ENCODE measurements at regions not wholly inside any gene's neighbourhood (a gene's known extent, or its start where the extent isn't known, plus 50 kb on each side); places are given as distances from the start of the nearest gene placed in this dataset.

DNA sequence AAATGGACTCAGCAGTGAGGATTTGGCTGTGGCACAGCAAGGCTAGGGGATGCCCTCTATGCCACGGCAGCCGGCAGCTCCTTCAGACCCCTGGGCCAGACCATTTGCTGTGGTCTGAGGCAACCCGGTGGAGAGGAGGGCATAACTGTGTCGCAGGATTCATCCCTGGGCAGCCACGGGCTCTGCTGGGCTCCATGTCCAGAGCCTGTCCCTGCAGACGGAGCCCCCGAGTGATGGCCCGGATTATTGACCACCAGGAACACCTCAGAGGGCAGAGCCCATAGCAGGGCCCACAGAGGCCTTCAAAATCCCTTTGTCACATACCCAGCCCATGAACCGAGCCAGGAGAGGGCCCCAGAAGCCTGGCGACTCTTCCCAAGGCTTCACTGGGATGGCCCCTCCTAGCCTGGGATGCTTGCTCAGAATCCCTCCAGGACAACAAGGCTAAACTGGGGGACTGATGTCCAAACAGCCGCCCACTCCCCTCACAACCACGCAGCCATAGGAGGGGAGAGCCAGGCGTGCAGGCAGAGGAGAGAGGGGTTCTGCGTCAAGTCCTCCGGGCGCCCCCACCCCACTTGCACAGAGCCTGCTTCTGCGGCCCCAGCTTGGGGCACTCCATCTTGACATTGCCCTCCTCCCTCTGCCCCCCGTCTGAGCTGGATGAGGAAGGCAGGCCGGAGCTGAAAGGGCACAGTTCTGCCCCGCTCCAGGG, 68.2 kb upstream of the AFDN start:
- intact Hi-C loops (cut with DNase I): no loop called here
- no peak for DNase-seq

- intact Hi-C loops (cut with DNase I): no loop called here
- no peak for DNase-seq
These were observed 67.5 kb upstream of the AFDN start for GRCh38 chr6:167759206-167759605.

DNA sequence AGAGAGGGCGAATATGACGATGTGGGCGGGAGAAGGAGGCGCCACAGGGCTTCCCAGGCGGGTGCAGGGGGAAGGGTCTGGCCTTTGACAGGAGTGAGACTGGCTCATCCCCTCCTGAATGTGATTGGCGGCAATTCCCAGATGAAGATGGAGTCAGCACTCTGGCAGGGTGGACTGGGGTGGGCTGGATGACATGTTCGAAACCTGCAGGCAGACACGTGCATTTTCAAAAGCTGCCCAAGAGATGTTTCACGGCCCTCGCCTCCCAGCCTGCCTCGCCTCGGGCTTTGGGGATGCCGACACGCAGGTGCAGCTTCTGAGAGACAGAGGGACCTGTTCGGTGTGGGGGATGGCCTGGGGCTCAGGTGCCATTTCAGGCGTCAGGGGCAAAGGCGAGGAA, 66.8 kb upstream of the AFDN start:
- peak in 2 of 42 donors; percentile 4 to 14 for DNase-seq
- intact Hi-C loops (cut with DNase I): no loop called here

GRCh38 chr6:167760979-167761793, 65.5 kb upstream of the AFDN start:
- intact Hi-C loops (cut with DNase I): no loop called here
- peak in 9 of 42 donors; percentile 13 to 38 (median 32) for DNase-seq

DNA sequence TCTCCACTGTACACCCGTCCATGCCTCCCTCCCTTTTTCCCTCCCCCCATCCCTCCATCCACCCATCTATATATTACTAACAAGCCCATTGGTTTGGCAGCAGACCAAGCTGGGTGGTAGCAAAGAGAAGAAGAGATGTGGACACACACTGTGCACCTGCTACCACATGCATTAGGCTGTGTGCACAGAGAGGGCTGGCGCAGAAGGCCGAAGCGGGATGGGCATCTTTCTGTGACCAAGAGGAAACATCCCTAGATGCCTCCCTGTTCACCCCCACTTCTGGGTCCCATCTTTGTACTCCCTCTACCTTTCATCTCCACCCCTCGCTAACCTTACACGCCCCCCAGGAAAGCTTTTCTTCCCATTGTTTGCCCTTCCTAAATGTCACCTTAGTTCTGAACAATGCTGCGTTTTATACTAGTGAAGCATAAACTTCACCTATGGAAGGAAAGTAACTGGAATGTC, 64.9 kb upstream of the AFDN start:
- DNase-seq: peak in 2 of 42 donors; percentile 16 to 31
- intact Hi-C loops (cut with DNase I): no loop called here

GRCh38 chr6:167762259-167762962, 64.3 kb upstream of the AFDN start:
- DNase-seq: peak in 35 of 42 donors; percentile 18 to 75 (median 55)
- intact Hi-C loops (cut with DNase I): no loop called here

GRCh38 chr6:167763056-167763944, 63.4 kb upstream of the AFDN start:
- intact Hi-C loops (cut with DNase I): no loop called here
- peak in 3 of 42 donors; percentile 20 to 42 (median 26) for DNase-seq

DNA sequence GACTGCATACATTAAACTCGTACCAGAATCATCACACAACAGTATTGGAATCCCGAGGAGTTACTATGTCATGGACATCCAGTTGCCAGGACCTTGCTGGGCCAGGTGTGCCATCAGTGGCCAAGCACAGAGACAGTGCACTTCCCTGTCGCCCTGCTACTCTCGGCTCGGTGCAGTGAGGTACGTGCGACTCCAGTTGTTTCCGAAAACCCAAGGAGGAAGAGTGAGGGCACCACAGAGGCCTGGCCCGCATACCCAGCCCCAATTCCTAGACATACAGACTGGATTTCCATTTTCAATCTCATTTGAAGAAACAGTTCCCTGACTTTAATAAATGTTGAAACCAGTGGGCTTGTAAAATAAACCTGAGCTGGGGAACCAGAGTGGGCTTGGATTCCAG, 62.5 kb upstream of the AFDN start:
- intact Hi-C loops (cut with DNase I): no loop called here
- DNase-seq: peak in 2 of 42 donors; percentile 14 to 37

GRCh38 chr6:167764713-167765479, 61.8 kb upstream of the AFDN start:
- intact Hi-C loops (cut with DNase I): no loop called here
- DNase-seq: no peak

- intact Hi-C loops (cut with DNase I): no loop called here
- DNase-seq: no peak
These were observed 59.6 kb upstream of the AFDN start for GRCh38 chr6:167766986-167767714.

DNA sequence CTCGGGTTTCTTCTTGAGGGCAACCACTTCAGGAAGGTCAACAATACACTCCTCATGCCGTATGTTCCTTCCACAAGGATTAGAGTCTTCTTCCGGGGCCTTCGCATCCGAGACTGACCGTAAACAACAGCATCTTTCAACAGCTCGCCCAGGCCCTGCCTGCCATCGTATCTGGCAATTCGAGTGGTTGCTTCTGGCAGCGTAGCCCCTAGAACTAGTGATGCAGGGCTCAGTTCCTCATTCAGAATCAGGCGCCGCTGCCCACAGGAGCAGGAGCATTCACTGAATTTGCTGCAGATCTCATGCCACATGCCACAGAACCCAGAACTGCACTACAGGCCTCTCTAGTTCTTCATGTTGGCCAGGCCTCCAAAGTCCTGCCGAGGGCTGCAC, 59.0 kb upstream of the AFDN start:
- intact Hi-C loops (cut with DNase I): no loop called here
- peak in 1 of 42 donors; percentile 24 for DNase-seq

GRCh38 chr6:167768471-167769215, 58.1 kb upstream of the AFDN start:
- peak in 1 of 42 donors; percentile 19 for DNase-seq
- intact Hi-C loops (cut with DNase I): no loop called here

- DNase-seq: no peak
- intact Hi-C loops (cut with DNase I): no loop called here
These were observed 57.1 kb upstream of the AFDN start for GRCh38 chr6:167769408-167770190.

DNA sequence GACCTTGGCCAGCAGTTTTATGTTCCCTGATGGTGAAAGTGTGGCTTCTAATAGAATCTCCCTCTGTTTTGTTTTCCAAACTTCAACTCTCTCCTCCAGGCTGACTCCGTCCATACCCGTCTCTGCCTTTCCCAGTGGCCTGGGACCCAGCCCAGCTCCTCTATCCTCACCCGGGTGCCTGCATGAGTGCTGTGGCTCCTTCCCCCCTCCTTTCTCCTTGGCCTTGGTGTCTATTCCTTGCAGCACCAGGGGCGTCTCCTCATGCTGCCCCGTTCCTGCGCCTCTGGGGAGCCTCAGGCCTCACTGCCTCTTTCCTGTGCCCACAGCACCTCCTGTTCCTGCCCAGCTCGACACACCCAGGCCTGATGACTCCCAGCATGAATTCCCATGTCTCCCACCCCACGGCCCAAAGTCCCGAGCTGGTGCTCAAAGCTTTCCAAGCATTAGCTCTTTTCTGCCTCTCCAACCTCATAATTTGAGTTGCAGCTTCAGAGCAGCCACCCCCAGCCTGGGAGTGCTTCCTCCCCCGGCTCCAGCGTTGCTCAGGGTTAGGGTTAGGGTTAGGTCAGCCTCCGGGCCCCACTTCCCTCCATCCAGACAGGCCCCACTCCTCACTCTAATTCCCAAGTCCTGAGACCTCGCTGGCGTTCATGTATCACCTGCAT, 56.3 kb upstream of the AFDN start:
- DNase-seq: no peak
- intact Hi-C loops (cut with DNase I): no loop called here

GRCh38 chr6:167774881-167775280, 51.8 kb upstream of the AFDN start:
- no peak for DNase-seq
- intact Hi-C loops (cut with DNase I): no loop called here

Measured in head of caudate nucleus (tissue), 42 donors.